ENCODE measurements at regions not wholly inside any gene's neighbourhood (a gene's known extent, or its start where the extent isn't known, plus 50 kb on each side); places are given as distances from the start of the nearest gene placed in this dataset.
"Not testable (repeated sequence)": the region's sequence is repeated elsewhere in the genome, so short reads cannot be mapped to it uniquely, and the experiment has no call there.

GRCh38 chr9:13805546-13805945, 508.4 kb downstream of the NFIB start:
- Mint-ChIP-seq H3K4me3 (no peak overlapping the region), H3K9me3 (peaks cover 0 to 6% of the 10 kb centered on the region in 2 donors), H3K4me1 (no peaks in the 10 kb centered on the region), H3K27ac (no peak overlapping the region), H3K27me3 (no peaks in the 10 kb centered on the region)
- DNase-seq: no peak
- ATAC-seq: no peak

- peaks cover 0 to 6% of the 10 kb centered on the region in 2 donors for H3K9me3 Mint-ChIP-seq
- no peak for ATAC-seq
- no peak for DNase-seq
- no peaks in the 10 kb centered on the region for H3K27me3 Mint-ChIP-seq
- no peak overlapping the region for H3K27ac Mint-ChIP-seq
- no peaks in the 10 kb centered on the region for H3K4me1 Mint-ChIP-seq
- no peak overlapping the region for H3K4me3 Mint-ChIP-seq
These were observed 509.4 kb downstream of the NFIB start for GRCh38 chr9:13804532-13804931.

GRCh38 chr9:13800776-13801175, 513.2 kb downstream of the NFIB start:
- no peak for ATAC-seq
- Mint-ChIP-seq H3K4me3 (no peak overlapping the region), H3K9me3 (peaks cover 8 to 14% of the 10 kb centered on the region in 2 donors)

GRCh38 chr9:13797701-13798100, 516.2 kb downstream of the NFIB start:
- DNase-seq, H3K27ac Mint-ChIP-seq, H3K4me1 Mint-ChIP-seq, ATAC-seq, H3K27me3 Mint-ChIP-seq, H3K4me3 Mint-ChIP-seq: not testable (repeated sequence)
- H3K9me3 Mint-ChIP-seq: peaks cover 14 to 33% of the 10 kb centered on the region in 2 donors

More at GRCh38 chr9:13800776-13801175, 513.2 kb downstream of the NFIB start:
- no peaks in the 10 kb centered on the region for H3K27me3 Mint-ChIP-seq
- H3K4me1 Mint-ChIP-seq: no peaks in the 10 kb centered on the region
- DNase-seq: no peak
- no peak overlapping the region for H3K27ac Mint-ChIP-seq

- Mint-ChIP-seq H3K9me3 (peaks cover 12 to 22% of the 10 kb centered on the region in 2 donors), H3K4me3 (no peak overlapping the region), H3K4me1 (no peaks in the 10 kb centered on the region), H3K27me3 (no peaks in the 10 kb centered on the region), H3K27ac (no peak overlapping the region)
- DNase-seq (no peak), ATAC-seq (no peak)
These were observed 512.3 kb upstream of the MPDZ start for GRCh38 chr9:13791816-13792215.

- no peak for ATAC-seq
- Mint-ChIP-seq H3K4me1 (no peaks in the 10 kb centered on the region), H3K4me3 (no peak overlapping the region), H3K9me3 (peaks cover 5 to 21% of the 10 kb centered on the region in 2 donors), H3K27ac (no peak overlapping the region), H3K27me3 (no peaks in the 10 kb centered on the region)
- no peak for DNase-seq
These were observed 510.6 kb upstream of the MPDZ start for GRCh38 chr9:13790055-13790454.

- no peak for ATAC-seq
- Mint-ChIP-seq H3K27me3 (no peaks in the 10 kb centered on the region), H3K4me1 (no peaks in the 10 kb centered on the region), H3K9me3 (peaks cover 5 to 8% of the 10 kb centered on the region in 2 donors), H3K4me3 (no peak overlapping the region), H3K27ac (no peak overlapping the region)
- DNase-seq: no peak
These were observed 507.8 kb upstream of the MPDZ start for GRCh38 chr9:13787234-13787833.

- Mint-ChIP-seq H3K27me3 (no peaks in the 10 kb centered on the region), H3K4me3 (no peak overlapping the region), H3K9me3 (peaks cover 5 to 8% of the 10 kb centered on the region in 2 donors), H3K4me1 (no peaks in the 10 kb centered on the region), H3K27ac (no peak overlapping the region)
- ATAC-seq (no peak), DNase-seq (no peak)
These were observed 507.2 kb upstream of the MPDZ start for GRCh38 chr9:13786711-13787110.

GRCh38 chr9:13786131-13786530, 506.6 kb upstream of the MPDZ start:
- Mint-ChIP-seq H3K27ac (no peak overlapping the region), H3K9me3 (peaks cover 5 to 8% of the 10 kb centered on the region in 2 donors), H3K4me1 (no peaks in the 10 kb centered on the region), H3K27me3 (no peaks in the 10 kb centered on the region), H3K4me3 (no peak overlapping the region)
- DNase-seq (no peak), ATAC-seq (no peak)

GRCh38 chr9:13779106-13779505, 499.6 kb upstream of the MPDZ start:
- Mint-ChIP-seq H3K9me3 (peaks cover 0 to 6% of the 10 kb centered on the region in 2 donors), H3K27me3 (no peaks in the 10 kb centered on the region), H3K4me3 (no peak overlapping the region), H3K27ac (no peak overlapping the region), H3K4me1 (no peaks in the 10 kb centered on the region)
- no peak for DNase-seq
- no peak for ATAC-seq

- H3K9me3 Mint-ChIP-seq: peaks cover 0 to 6% of the 10 kb centered on the region in 2 donors
- H3K27ac Mint-ChIP-seq: no peak overlapping the region
- no peaks in the 10 kb centered on the region for H3K27me3 Mint-ChIP-seq
- H3K4me3 Mint-ChIP-seq: no peak overlapping the region
- DNase-seq (no peak), ATAC-seq (no peak)
- no peaks in the 10 kb centered on the region for H3K4me1 Mint-ChIP-seq
These were observed 499.1 kb upstream of the MPDZ start for GRCh38 chr9:13778631-13779030.

GRCh38 chr9:13770956-13771355, 491.5 kb upstream of the MPDZ start:
- Mint-ChIP-seq H3K9me3 (peaks cover 3 to 5% of the 10 kb centered on the region in 2 donors), H3K4me3 (no peak overlapping the region), H3K27ac (no peak overlapping the region), H3K4me1 (no peaks in the 10 kb centered on the region), H3K27me3 (no peaks in the 10 kb centered on the region)
- DNase-seq (no peak), ATAC-seq (no peak)

GRCh38 chr9:13769641-13770040, 490.1 kb upstream of the MPDZ start:
- Mint-ChIP-seq H3K4me3 (no peak overlapping the region), H3K9me3 (peaks cover 3 to 13% of the 10 kb centered on the region in 2 donors), H3K4me1 (no peaks in the 10 kb centered on the region), H3K27me3 (no peaks in the 10 kb centered on the region), H3K27ac (no peak overlapping the region)
- DNase-seq (no peak), ATAC-seq (no peak)

GRCh38 chr9:13769006-13769405, 489.5 kb upstream of the MPDZ start:
- ATAC-seq (no peak), DNase-seq (no peak)
- H3K27me3 Mint-ChIP-seq: no peaks in the 10 kb centered on the region
- peaks cover 3 to 16% of the 10 kb centered on the region in 2 donors for H3K9me3 Mint-ChIP-seq
- no peaks in the 10 kb centered on the region for H3K4me1 Mint-ChIP-seq
- H3K27ac Mint-ChIP-seq: no peak overlapping the region
- H3K4me3 Mint-ChIP-seq: no peak overlapping the region

- Mint-ChIP-seq H3K9me3 (peaks cover 4 to 16% of the 10 kb centered on the region in 2 donors), H3K4me1 (no peaks in the 10 kb centered on the region), H3K27me3 (no peaks in the 10 kb centered on the region), H3K4me3 (no peak overlapping the region), H3K27ac (no peak overlapping the region)
- no peak for ATAC-seq
- DNase-seq: no peak
These were observed 482.7 kb upstream of the MPDZ start for GRCh38 chr9:13762209-13762608.

- Mint-ChIP-seq H3K9me3 (peaks cover 2 to 4% of the 10 kb centered on the region in 2 donors), H3K27me3 (no peaks in the 10 kb centered on the region), H3K4me3 (no peak overlapping the region), H3K27ac (no peak overlapping the region), H3K4me1 (no peaks in the 10 kb centered on the region)
- no peak for DNase-seq
- no peak for ATAC-seq
These were observed 480.1 kb upstream of the MPDZ start for GRCh38 chr9:13759551-13759950.

GRCh38 chr9:13758936-13759335, 479.4 kb upstream of the MPDZ start:
- H3K27ac Mint-ChIP-seq: no peak overlapping the region
- H3K4me3 Mint-ChIP-seq: no peak overlapping the region

More at GRCh38 chr9:13758936-13759335, 479.4 kb upstream of the MPDZ start:
- no peaks in the 10 kb centered on the region for H3K27me3 Mint-ChIP-seq
- H3K4me1 Mint-ChIP-seq: no peaks in the 10 kb centered on the region
- no peak for DNase-seq
- no peak for ATAC-seq
- peaks cover 0 to 8% of the 10 kb centered on the region in 2 donors for H3K9me3 Mint-ChIP-seq

Data from stimulated activated naive CD8-positive, alpha-beta T cell treated with anti-CD3 and anti-CD28 coated beads, Interleukin-15, amount 100 ng/mL, for 72 hours (primary cell).